Tibial nerve (tissue), 4 donors: ENCODE measurements at regions not wholly inside any gene's neighbourhood (a gene's known extent, or its start where the extent isn't known, plus 50 kb on each side); places are given as distances from the start of the nearest gene placed in this dataset.

ENCODE experiments used
- DNase-seq, 2 donors: peaks; one replicate each; pipeline ENCODE4 v3.0.0-alpha.2; 2019; ENCODE audit warnings: low spot score in 2 of 2
- H3K27ac ChIP-seq, 4 donors: fragments of 200-600 bp; sonication (generic) in 3 of 4; one replicate each; pipeline ENCODE4 v1.5.1; 2017 to 2019; ENCODE audit warnings: mild to moderate bottlenecking in 1 of 4
- H3K27me3 ChIP-seq, 2 donors: fragments of 200-600 bp; sonication (generic) in 1 of 2; one replicate each; pipeline versions ENCODE4 v1.5.1 to v1.6.0; 2017 to 2019
- H3K36me3 ChIP-seq, 3 donors: fragments of 200-600 bp; sonication (generic); one replicate each; pipeline ENCODE4 v1.5.1; 2018 to 2019
- H3K4me1 ChIP-seq, 4 donors: fragments of 200-600 bp; sonication (generic) in 3 of 4; one replicate each; pipeline ENCODE4 v1.5.1; 2017 to 2019
- H3K4me3 ChIP-seq, 4 donors: fragments of 200-600 bp; sonication (generic) in 3 of 4; one replicate each; pipeline ENCODE4 v1.5.1; 2017 to 2019; ENCODE audit warnings: mild to moderate bottlenecking in 1 of 4, moderate library complexity in 1 of 4
- H3K9me3 ChIP-seq, 4 donors: fragments of 200-600 bp; sonication (generic) in 3 of 4; one replicate each; pipeline ENCODE4 v1.5.1; 2017 to 2019
- EP300 ChIP-seq, 2 donors: sonication (generic); formaldehyde crosslinking; IDR thresholded peaks; one replicate each; pipeline ENCODE4 v1.6.1; 2017; ENCODE audit warnings: antibody characterized with exemption in 2 of 2, mild to moderate bottlenecking in 1 of 2
- POLR2A ChIP-seq, 2 donors: fragments of 450-650 bp; IDR thresholded peaks; one replicate each; pipeline ENCODE4 v1.6.1; 2017; ENCODE audit warnings: antibody characterized with exemption in 2 of 2, mild to moderate bottlenecking in 2 of 2, moderate library complexity in 2 of 2
- WGBS, 2 donors: methylation state at CpG; one replicate each; pipeline ENCODE4 v1.1.5; 2018; 5-methylcytosine and 5-hydroxymethylcytosine counted together
- TF ChIP-seq, protein P1 (sequence below), 5 experiments: fragments of 200-600 bp in 3 of 5; fragments of 450-650 bp in 2 of 5; sonication (generic) in 3 of 5; IDR thresholded peaks; one replicate each; pipeline ENCODE4 v1.5.1; 2016 to 2019; ENCODE audit warnings: antibody characterized with exemption in 5 of 5, mild to moderate bottlenecking in 3 of 5, moderate library complexity in 2 of 5

GRCh38 chr11:106236295-106236694 lies 158.8 kb downstream of the AASDHPPT start:
- Histone ChIP-seq H3K27me3 (no peaks in the 10 kb centered on the region), H3K9me3 (no peaks in the 10 kb centered on the region), H3K4me1 (no peaks in the 10 kb centered on the region), H3K36me3 (no peaks in the 10 kb centered on the region), H3K27ac (no peak overlapping the region), H3K4me3 (no peak overlapping the region)
- WGBS, 2 donors = 96 to 100% methylated on average over 2 of the region's 2 CpGs
- no peak for DNase-seq
- TF ChIP-seq POLR2A (IDR thresholded peaks at IDR 0.05) (no peak), EP300 (IDR thresholded peaks at IDR 0.05) (no peak)
- TF ChIP-seq, protein P1, sequence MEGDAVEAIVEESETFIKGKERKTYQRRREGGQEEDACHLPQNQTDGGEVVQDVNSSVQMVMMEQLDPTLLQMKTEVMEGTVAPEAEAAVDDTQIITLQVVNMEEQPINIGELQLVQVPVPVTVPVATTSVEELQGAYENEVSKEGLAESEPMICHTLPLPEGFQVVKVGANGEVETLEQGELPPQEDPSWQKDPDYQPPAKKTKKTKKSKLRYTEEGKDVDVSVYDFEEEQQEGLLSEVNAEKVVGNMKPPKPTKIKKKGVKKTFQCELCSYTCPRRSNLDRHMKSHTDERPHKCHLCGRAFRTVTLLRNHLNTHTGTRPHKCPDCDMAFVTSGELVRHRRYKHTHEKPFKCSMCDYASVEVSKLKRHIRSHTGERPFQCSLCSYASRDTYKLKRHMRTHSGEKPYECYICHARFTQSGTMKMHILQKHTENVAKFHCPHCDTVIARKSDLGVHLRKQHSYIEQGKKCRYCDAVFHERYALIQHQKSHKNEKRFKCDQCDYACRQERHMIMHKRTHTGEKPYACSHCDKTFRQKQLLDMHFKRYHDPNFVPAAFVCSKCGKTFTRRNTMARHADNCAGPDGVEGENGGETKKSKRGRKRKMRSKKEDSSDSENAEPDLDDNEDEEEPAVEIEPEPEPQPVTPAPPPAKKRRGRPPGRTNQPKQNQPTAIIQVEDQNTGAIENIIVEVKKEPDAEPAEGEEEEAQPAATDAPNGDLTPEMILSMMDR (IDR thresholded peaks at IDR 0.05) = no peak

- no peaks in the 10 kb centered on the region for H3K9me3 ChIP-seq
- H3K4me3 ChIP-seq = no peak overlapping the region
- H3K4me1 ChIP-seq = no peaks in the 10 kb centered on the region
- TF ChIP-seq, protein P1 (IDR thresholded peaks at IDR 0.05) = no peak
- TF ChIP-seq POLR2A (IDR thresholded peaks at IDR 0.05) (no peak), EP300 (IDR thresholded peaks at IDR 0.05) (no peak)
- 85 to 95% methylated on average over 1 of the region's 1 CpG for WGBS, 2 donors
- H3K27me3 ChIP-seq = no peaks in the 10 kb centered on the region
- no peak for DNase-seq
- no peak overlapping the region for H3K27ac ChIP-seq
- no peaks in the 10 kb centered on the region for H3K36me3 ChIP-seq
Observed at GRCh38 chr11:106238704-106239360, 161.4 kb downstream of the AASDHPPT start.

DNA sequence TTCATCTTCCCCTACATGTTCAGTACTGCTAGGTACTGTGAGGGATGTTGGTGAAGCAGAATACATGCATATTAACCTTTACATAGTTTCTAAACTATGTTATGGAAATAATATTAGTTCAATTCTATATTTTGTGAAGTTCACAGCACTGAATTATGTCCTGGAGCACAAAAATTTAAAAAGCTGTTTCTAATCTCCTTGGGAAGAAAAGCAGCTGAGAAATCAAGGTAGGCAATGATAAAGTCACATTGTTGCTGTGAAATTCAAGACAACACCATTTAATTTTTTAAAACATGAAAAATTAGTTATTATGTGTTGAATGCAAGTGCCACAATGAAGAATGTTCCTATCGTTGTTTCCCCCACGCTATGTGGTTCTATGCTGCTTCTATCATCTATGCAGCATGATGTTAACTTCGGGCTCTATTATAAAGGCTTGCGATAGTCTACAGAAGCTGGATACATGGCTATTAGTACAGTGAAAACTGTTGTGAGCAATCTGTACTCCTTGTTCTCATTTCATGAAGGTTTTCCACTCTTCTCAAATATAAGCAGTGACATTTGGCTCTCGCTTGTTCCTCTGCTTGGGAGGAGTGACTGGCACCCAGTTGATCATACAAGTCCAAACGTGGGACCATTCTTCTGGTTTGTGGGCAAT lies 164.3 kb downstream of the AASDHPPT start:
- no peak for TF ChIP-seq EP300 (IDR thresholded peaks at IDR 0.05)
- TF ChIP-seq POLR2A (IDR thresholded peaks at IDR 0.05) = no peak
- TF ChIP-seq, protein P1 (IDR thresholded peaks at IDR 0.05) = no peak
- Histone ChIP-seq H3K4me1 (no peaks in the 10 kb centered on the region), H3K27ac (no peak overlapping the region), H3K4me3 (no peak overlapping the region), H3K36me3 (no peaks in the 10 kb centered on the region), H3K27me3 (no peaks in the 10 kb centered on the region), H3K9me3 (peaks cover 0 to 14% (median 0%) of the 10 kb centered on the region in 4 donors)
- 90 to 92% methylated on average over 6 of the region's 6 CpGs for WGBS, 2 donors
- no peak for DNase-seq

DNA sequence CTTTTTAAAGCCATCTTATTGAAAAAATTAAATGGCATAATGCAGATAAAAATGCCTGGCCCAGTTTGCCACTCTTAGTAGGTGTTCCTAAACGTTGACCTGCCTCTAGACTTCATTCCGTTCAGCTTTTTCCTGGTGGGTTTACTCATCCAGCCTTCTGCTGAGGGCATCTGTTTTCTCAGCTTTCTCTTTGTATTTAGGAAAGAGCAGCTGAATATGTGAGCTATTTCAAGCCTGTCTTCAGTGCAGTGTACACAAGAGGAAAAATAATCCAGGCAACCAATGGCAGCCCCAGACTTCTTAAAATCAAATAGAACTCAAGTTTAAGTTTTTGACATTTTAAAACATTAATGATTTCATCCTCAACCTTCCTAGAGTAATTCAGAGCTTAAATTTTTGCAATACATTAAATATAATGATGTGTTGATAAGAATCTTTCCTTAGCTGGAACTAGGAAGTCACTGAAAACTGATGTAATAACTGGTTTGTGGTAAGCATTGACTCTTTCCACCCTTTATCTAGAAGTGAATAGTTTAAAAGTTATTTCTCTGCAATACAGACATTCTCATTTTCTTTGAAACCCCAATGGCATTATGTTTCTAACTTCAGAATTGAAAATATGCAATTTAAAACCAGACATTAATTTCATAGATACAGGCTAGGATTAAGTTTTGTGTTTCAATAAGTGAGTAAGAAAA lies 165.4 kb downstream of the AASDHPPT start:
- no peak for TF ChIP-seq EP300 (IDR thresholded peaks at IDR 0.05)
- TF ChIP-seq, protein P1 (IDR thresholded peaks at IDR 0.05) = no peak
- TF ChIP-seq POLR2A (IDR thresholded peaks at IDR 0.05) = no peak
- no peaks in the 10 kb centered on the region for H3K4me1 ChIP-seq
- H3K4me3 ChIP-seq = no peak overlapping the region
- DNase-seq = no peak
- peaks cover 0 to 20% (median 0%) of the 10 kb centered on the region in 4 donors for H3K9me3 ChIP-seq
- no peaks in the 10 kb centered on the region for H3K27me3 ChIP-seq
- H3K27ac ChIP-seq = no peak overlapping the region
- WGBS, 2 donors = 25 to 42% methylated on average over 2 of the region's 2 CpGs
- H3K36me3 ChIP-seq = no peaks in the 10 kb centered on the region

DNA sequence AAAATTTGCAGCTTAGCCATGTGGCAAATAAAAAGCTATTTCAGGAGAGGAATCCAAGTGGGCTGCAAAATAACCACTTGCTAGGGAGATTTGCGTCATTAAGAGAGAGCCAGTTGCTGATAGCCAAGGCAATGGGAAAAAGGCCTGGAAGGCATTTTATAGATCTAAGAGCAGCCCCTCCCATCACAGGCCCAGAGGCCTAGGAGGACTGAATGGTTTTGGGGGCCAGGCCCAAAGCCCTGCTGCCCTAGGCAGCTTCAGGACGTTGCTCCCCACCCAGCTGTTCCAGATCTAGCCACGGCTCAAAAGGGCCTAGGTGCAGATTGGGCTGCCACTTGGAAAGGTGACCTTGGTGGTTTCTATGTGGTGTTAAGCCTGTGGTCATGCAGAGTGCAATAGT lies 169.0 kb downstream of the AASDHPPT start:
- H3K4me3 ChIP-seq = no peak overlapping the region
- H3K9me3 ChIP-seq = peaks cover 0 to 20% (median 0%) of the 10 kb centered on the region in 4 donors
- no peak for DNase-seq
- H3K27ac ChIP-seq = no peak overlapping the region
- no peaks in the 10 kb centered on the region for H3K4me1 ChIP-seq
- no peaks in the 10 kb centered on the region for H3K36me3 ChIP-seq
- no peaks in the 10 kb centered on the region for H3K27me3 ChIP-seq
- 81 to 87% methylated on average over 3 of the region's 3 CpGs for WGBS, 2 donors
- TF ChIP-seq EP300 (IDR thresholded peaks at IDR 0.05) = no peak
- TF ChIP-seq, protein P1 (IDR thresholded peaks at IDR 0.05) = no peak
- no peak for TF ChIP-seq POLR2A (IDR thresholded peaks at IDR 0.05)
